K562 (cell line): ENCODE measurements at regions not wholly inside any gene's neighbourhood (a gene's known extent, or its start where the extent isn't known, plus 50 kb on each side); places are given as distances from the start of the nearest gene placed in this dataset.

Experiments used
- BHLHE40 ChIP-seq: IDR thresholded peaks from 2 replicates; pipeline ENCODE4 v1.6.1; 2011; ENCODE audit warnings: low read length, improper control_type of control experiment
- CTCF ChIP-seq, 3 experiments: IDR thresholded peaks in 2 of 3; conservative IDR thresholded peaks in 1 of 3; 2 replicates each; pipeline ENCODE4 v1.5.1; 2011 to 2012; ENCODE audit warnings: low read length in 3 of 3, mild to moderate bottlenecking in 3 of 3, control low read depth in 2 of 3, improper control_type of control experiment in 1 of 3, inconsistent platforms in 1 of 3, low read depth in 1 of 3, mixed read lengths in 1 of 3, moderate library complexity in 1 of 3; ENCODE audit not compliant: insufficient read depth in 2 of 3
- EHMT2 ChIP-seq: fragments of 450-650 bp; IDR thresholded peaks from 2 replicates; pipeline ENCODE4 v1.6.1; 2018; ENCODE audit warnings: antibody characterized with exemption
- KLF16 ChIP-seq: IDR thresholded peaks from 2 replicates; pipeline ENCODE4 v1.6.1; 2016; ENCODE audit warnings: antibody characterized with exemption
- MYC ChIP-seq, 2 experiments: fragments of 250-450 bp in 1 of 2; sonication (Bioruptor Pico) in 1 of 2; IDR thresholded peaks; 2 replicates each; pipeline versions ENCODE4 v1.5.1 to v1.6.1; 2012 to 2021; ENCODE audit warnings: low read depth in 2 of 2, borderline replicate concordance in 1 of 2, improper control_type of control experiment in 1 of 2, low read length in 1 of 2, mild to moderate bottlenecking in 1 of 2, moderate library complexity in 1 of 2
- POLR3A ChIP-seq: IDR thresholded peaks from 2 replicates; pipeline ENCODE4 v1.6.1; 2011; ENCODE audit warnings: borderline replicate concordance, mild to moderate bottlenecking, moderate library complexity; ENCODE audit not compliant: insufficient read length, insufficient read depth; ENCODE audit errors: extremely low read depth
- RFX5 ChIP-seq: IDR thresholded peaks from 2 replicates; pipeline ENCODE4 v1.6.1; 2011; ENCODE audit warnings: low read depth, mild to moderate bottlenecking, improper control_type of control experiment, low read length
- SNAPC5 ChIP-seq: fragments of 250-450 bp; sonication (Bioruptor Pico); IDR thresholded peaks from 2 replicates; pipeline ENCODE4 v1.8.0; 2021; ENCODE audit warnings: moderate library complexity, mild to moderate bottlenecking, inconsistent platforms
- TAF1 ChIP-seq: IDR thresholded peaks from 2 replicates; pipeline ENCODE4 v1.6.1; 2011; ENCODE audit warnings: mild to moderate bottlenecking, low read length, moderate library complexity; ENCODE audit not compliant: insufficient read depth, control insufficient read depth, severe bottlenecking; ENCODE audit errors: extremely low read depth

- TF ChIP-seq BHLHE40 (no peak), MYC (IDR thresholded peaks at IDR 0.05; ENCODE audit: low read depth, low read length) (no peak), MYC (CRISPR knock-in tag; IDR thresholded peaks at IDR 0.05; ENCODE audit: borderline replicate concordance, low read depth) (no peak), EHMT2 (no peak), SNAPC5 (CRISPR knock-in tag) (no peak), KLF16 (no peak), TAF1 (no peak), CTCF (IDR thresholded peaks at IDR 0.05 in 2 of 3, conservative IDR thresholded peaks at IDR 0.05 in 1 of 3; ENCODE audit: insufficient read depth in 2 of 3, low read depth in 1 of 3, low read length in 3 of 3) (no peak), POLR3A (no peak), RFX5 (no peak)
Measured at GRCh38 chr6:126581316-126581715, 241.4 kb downstream of the CENPW start.
